GM12892 (cell line): ENCODE measurements at regions not wholly inside any gene's neighbourhood (a gene's known extent, or its start where the extent isn't known, plus 50 kb on each side); places are given as distances from the start of the nearest gene placed in this dataset.

Source experiments
- POLR2A ChIP-seq: IDR thresholded peaks from 2 replicates; pipeline ENCODE4 v1.6.1; 2011; ENCODE audit warnings: low read depth, low read length, control low read depth
- POLR2AphosphoS5 ChIP-seq: IDR thresholded peaks from 2 replicates; pipeline ENCODE4 v1.6.1; 2011; ENCODE audit warnings: low read depth, low read length, control low read depth
- TAF1 ChIP-seq: IDR thresholded peaks from 2 replicates; pipeline ENCODE4 v1.6.1; 2011; ENCODE audit warnings: low read depth, mild to moderate bottlenecking, control low read depth, low read length, borderline replicate concordance

GRCh38 chr4:23361453-23361852 lies 528.4 kb downstream of the PPARGC1A start:
- TF ChIP-seq POLR2A (no peak), TAF1 (no peak), POLR2AphosphoS5 (no peak)
